ENCODE measurements at regions not wholly inside any gene's neighbourhood (a gene's known extent, or its start where the extent isn't known, plus 50 kb on each side); places are given as distances from the start of the nearest gene placed in this dataset.

- TF ChIP-seq CTCF (conservative IDR thresholded peaks at IDR 0.05; ENCODE audit: low read length) (no peak), EZH2phosphoT487 (IDR thresholded peaks at IDR 0.05; ENCODE audit: borderline replicate concordance, low read depth, low read length) (no peak)
These were observed 593.3 kb upstream of the NCAM2 start for GRCh38 chr21:20404915-20405314.

Data from OCI-LY7 (cell line).